ENCODE measurements at regions not wholly inside any gene's neighbourhood (a gene's known extent, or its start where the extent isn't known, plus 50 kb on each side); places are given as distances from the start of the nearest gene placed in this dataset.

DNA sequence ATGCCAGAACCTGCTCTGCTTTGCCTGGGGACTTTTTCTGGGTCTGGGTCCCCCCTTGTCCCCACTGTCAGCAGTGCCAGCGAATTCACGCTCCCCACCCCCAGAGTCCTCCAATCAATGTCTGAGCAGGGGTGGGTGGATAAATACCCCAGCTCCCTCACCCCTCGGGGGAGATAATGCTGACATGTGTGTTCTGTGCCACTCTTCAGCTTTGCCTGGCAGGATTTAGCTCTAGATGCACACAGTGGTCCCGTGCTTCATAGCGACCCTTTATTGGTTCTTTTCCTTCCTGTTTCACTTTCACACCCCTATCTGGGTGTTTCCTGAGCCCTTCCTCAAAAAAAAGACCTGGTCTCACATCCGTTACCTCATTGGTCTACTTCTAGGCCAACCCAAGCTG, 277.0 kb downstream of the NPIPA8 start:
- no peak for DNase-seq (ENCODE audit: low read depth)

- DNase-seq (ENCODE audit: low read depth): no peak
These were observed 277.4 kb downstream of the NPIPA8 start for GRCh38 chr16:18059089-18059488.

GRCh38 chr16:18055411-18055916, 281.1 kb downstream of the NPIPA8 start:
- DNase-seq (ENCODE audit: low read depth): no peak

- DNase-seq (ENCODE audit: low read depth): no peak
These were observed 285.8 kb downstream of the NPIPA8 start for GRCh38 chr16:18050777-18051176.

DNA sequence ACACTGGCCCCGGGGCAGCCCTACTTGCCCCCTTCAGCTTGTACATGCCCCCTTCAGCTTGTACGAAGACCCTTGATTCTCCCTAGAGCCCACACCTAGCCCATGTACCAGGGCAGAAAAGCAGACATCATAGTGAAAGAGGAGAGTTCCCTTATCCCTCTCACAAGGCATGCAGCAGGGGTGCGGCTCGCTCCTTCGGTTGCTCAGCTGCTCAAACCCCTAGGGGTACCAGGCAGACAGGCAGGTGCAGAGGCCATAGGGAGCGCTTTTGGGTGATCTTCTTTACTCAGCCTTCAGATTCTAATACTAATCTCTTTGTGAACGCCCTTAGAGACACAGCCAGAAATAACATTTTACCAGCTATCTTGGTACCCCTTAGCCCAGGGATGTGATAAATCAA, 286.3 kb downstream of the NPIPA8 start:
- no peak for DNase-seq (ENCODE audit: low read depth)

GRCh38 chr16:18049547-18050133, 286.9 kb downstream of the NPIPA8 start:
- DNase-seq (ENCODE audit: low read depth): no peak

DNA sequence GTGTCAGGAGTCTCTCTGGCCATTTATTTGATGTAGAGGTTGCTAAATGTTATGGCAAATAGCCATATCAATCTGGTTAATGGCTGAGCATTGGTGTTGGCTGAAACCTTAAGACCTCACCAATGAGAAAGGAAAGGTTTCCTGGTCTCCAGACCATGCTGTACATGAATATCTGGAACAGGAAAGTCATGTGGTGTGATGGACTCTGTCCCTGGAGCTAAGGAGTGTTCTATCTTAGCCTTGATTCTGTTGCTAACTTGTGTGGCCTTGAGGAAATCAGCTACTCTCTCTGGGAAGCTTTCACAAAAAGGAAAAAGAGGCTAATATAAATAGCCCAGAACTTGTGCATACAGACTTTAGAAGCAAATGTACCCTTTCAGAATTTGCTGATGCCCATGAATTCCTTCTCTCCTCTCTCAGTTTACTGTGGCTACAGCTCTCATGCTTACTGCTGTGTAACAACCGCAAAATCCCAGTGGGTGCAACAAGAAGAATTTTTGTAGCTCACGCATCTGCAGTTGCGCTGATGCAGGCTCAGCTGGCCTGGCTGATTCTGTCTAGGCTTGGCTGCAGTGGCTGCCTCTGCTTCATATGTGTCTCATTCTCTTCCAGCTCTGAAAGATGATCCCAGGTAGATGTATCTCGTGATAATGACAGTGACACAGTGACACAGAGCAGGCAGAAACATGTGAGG, 287.5 kb downstream of the NPIPA8 start:
- DNase-seq (ENCODE audit: low read depth): no peak

DNA sequence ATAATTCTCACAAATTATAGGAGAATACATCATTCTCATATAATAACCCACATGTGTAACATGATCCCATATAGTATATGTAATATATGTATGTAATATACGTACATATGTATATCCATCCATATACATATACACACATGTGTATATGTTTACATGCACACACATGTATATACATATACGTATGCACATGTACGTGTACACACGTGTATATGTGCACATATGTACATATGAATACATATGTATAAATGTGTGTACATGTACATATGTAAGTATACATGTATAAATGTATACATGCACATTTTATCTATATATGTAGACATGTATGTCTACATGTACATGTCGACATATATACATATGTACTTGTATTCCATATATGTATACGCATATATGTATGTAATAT, 288.8 kb downstream of the NPIPA8 start:
- no peak for DNase-seq (ENCODE audit: low read depth)

- DNase-seq (ENCODE audit: low read depth): no peak
These were observed 291.2 kb downstream of the NPIPA8 start for GRCh38 chr16:18045356-18045755.

DNA sequence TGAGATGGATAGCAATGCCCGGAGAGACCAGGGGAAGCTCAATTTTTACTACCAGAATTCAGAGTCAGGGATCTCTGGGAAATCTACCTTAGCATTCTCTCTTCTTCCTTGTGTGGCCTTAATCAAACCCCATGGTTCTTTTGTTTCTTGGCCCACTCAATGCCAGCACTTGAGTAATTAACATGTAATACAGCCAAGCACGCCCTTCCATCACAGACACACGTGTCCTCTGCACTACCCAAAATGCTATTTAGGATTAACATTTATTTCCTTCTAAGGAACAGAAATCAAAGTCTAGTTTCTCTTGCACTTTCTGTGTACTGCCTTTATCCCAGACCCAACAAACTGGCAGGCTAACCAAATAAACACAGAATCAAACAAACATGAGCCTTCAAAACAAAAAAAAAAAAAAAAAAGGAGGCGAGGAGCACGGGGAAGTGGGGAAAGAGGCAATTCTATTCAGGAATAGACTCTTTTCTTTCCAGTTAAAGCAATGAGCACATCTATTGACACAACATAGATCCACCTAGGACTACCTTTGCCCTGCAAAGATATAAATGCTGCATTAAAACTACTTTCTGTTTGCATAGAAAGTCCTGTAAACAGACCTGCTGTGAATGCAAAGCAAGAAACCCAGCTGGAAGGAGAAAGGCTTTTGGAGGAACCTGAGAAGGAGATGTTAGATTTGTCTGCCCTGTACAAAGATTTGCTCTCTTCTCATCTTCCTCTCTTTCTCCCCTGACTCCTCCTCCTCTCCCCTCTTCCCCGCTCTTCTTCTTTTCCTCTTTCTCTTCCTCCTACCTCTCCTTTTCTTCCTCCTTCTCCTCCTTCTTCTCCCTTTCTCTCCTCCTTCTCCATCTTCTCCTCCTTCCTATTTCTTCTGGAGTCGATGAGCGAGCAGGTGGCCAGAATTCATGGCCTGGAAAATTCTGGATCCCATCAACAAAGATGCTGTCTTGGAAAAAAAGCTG, 294.4 kb downstream of the NPIPA8 start:
- no peak for DNase-seq (ENCODE audit: low read depth)

DNA sequence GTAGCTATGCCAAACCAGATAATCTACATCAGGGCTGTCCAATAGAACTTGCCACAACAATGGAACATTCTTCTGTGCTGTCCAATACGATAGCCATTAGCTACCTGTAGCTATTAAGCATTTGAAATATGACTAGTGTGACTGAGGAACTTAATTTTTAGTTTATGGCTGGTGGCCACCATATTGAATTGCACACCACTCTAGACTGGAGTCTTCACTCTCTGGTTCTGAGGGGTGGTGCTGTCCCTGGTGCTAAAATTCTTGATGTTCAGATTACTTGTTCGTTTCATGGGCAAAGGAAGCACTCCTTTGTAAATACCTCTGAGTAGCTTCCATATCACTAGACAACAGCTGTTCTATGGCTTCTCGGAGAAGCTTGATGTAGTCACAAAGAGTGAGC, 296.6 kb downstream of the NPIPA8 start:
- DNase-seq (ENCODE audit: low read depth): no peak

- DNase-seq (ENCODE audit: low read depth): no peak
These were observed 299.5 kb downstream of the NPIPA8 start for GRCh38 chr16:18037051-18037450.

DNA sequence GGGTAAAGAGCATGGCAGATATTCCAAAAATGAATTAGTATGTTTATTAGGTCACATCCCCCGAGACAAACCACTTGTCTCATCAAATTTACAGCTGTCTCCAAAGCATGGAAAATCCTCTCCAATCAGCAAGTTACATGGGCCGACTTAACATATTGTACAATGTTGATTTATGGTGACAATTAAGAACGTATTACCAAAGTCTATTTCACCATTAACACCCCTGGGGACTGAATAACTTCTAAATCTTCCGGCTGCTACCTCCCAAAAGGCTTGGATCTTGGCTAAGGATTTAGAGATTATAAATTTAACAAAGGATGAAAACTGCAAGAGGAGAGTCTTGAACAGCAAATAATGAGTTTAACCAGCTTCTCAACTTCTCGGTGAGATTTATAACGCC, 311.9 kb downstream of the NPIPA8 start:
- DNase-seq (ENCODE audit: low read depth): no peak

GRCh38 chr16:18018376-18018775, 318.2 kb downstream of the NPIPA8 start:
- DNase-seq (ENCODE audit: low read depth): no peak

- no peak for DNase-seq (ENCODE audit: low read depth)
These were observed 322.7 kb downstream of the NPIPA8 start for GRCh38 chr16:18013863-18014262.

GRCh38 chr16:18008356-18008755, 328.2 kb downstream of the NPIPA8 start:
- no peak for DNase-seq (ENCODE audit: low read depth)

DNA sequence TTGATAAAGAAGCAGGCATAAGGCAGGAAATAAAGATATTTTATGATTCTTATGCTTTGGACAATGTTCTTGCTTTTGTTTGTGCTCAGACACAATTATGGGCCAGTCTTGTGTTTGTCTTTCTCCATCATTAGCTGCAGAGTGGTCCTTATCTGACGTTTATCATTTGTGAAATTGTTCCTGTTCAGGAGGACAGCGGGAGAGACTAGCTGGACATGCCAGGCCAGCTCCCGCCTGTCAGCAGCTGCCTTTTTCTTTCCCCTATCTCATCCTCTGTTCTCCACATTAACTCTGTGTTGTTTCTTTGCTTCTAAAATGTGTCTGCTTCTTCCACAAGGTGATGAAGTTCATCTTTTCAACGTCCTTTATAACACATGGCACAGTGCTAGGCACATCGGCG, 333.5 kb downstream of the NPIPA8 start:
- no peak for DNase-seq (ENCODE audit: low read depth)

- no peak for DNase-seq (ENCODE audit: low read depth)
These were observed 337.5 kb downstream of the NPIPA8 start for GRCh38 chr16:17998996-17999395.

- no peak for DNase-seq (ENCODE audit: low read depth)
These were observed 338.0 kb downstream of the NPIPA8 start for GRCh38 chr16:17998550-17998949.

GRCh38 chr16:17994027-17994426, 342.5 kb downstream of the NPIPA8 start:
- DNase-seq (ENCODE audit: low read depth): no peak

GRCh38 chr16:17992416-17992815, 344.1 kb downstream of the NPIPA8 start:
- no peak for DNase-seq (ENCODE audit: low read depth)

- no peak for DNase-seq (ENCODE audit: low read depth)
These were observed 347.3 kb downstream of the NPIPA8 start for GRCh38 chr16:17989255-17989654.
